Panc1 (cell line): ENCODE measurements at regions not wholly inside any gene's neighbourhood (a gene's known extent, or its start where the extent isn't known, plus 50 kb on each side); places are given as distances from the start of the nearest gene placed in this dataset.

Experiments
- CTCF ChIP-seq: fragments of 450-650 bp; IDR thresholded peaks from 2 replicates; pipeline ENCODE4 v1.5.1; 2017; ENCODE audit warnings: mild to moderate bottlenecking
- POLR2AphosphoS5 ChIP-seq: IDR thresholded peaks from 2 replicates; pipeline ENCODE4 v1.6.1; 2012; ENCODE audit warnings: mild to moderate bottlenecking, low read depth, low read length, moderate library complexity
- REST ChIP-seq, 2 experiments: IDR thresholded peaks; 2 replicates each; pipeline ENCODE4 v1.6.1; 2011 to 2012; ENCODE audit warnings: low read depth in 2 of 2, control low read depth in 1 of 2, low read length in 1 of 2, mild to moderate bottlenecking in 1 of 2, moderate library complexity in 1 of 2; ENCODE audit not compliant: insufficient read depth in 1 of 2
- SIN3A ChIP-seq: IDR thresholded peaks from 2 replicates; pipeline ENCODE4 v1.6.1; 2012; ENCODE audit warnings: low read depth, mild to moderate bottlenecking, low read length, moderate library complexity, borderline replicate concordance; ENCODE audit not compliant: insufficient read depth

- no peak for TF ChIP-seq CTCF
- TF ChIP-seq POLR2AphosphoS5 = no peak
- TF ChIP-seq SIN3A = no peak
- no peak for TF ChIP-seq REST (IDR thresholded peaks at IDR 0.05; ENCODE audit: insufficient read depth in 1 of 2, low read depth in 2 of 2, low read length in 1 of 2)
Measured at GRCh38 chr13:107681600-107681999, 533.7 kb downstream of the LIG4 start.
